Ishikawa (cell line): ENCODE measurements at regions not wholly inside any gene's neighbourhood (a gene's known extent, or its start where the extent isn't known, plus 50 kb on each side); places are given as distances from the start of the nearest gene placed in this dataset.

ENCODE experiments used
- CEBPB ChIP-seq: IDR thresholded peaks from 2 replicates; pipeline ENCODE4 v1.6.1; 2012
- CREB1 ChIP-seq: IDR thresholded peaks from 2 replicates; pipeline ENCODE4 v1.6.1; 2012; ENCODE audit warnings: low read depth
- EGR1 ChIP-seq: IDR thresholded peaks from 2 replicates; pipeline ENCODE4 v1.6.1; 2012
- EP300 ChIP-seq: IDR thresholded peaks from 2 replicates; pipeline ENCODE4 v1.6.1; 2012; ENCODE audit warnings: borderline replicate concordance
- FOXM1 ChIP-seq: IDR thresholded peaks from 2 replicates; pipeline ENCODE4 v1.6.1; 2012; ENCODE audit warnings: low read depth, borderline replicate concordance
- NFIC ChIP-seq: IDR thresholded peaks from 2 replicates; pipeline ENCODE4 v1.6.1; 2012
- RAD21 ChIP-seq: IDR thresholded peaks from 2 replicates; pipeline ENCODE4 v1.6.1; 2012; ENCODE audit warnings: low read depth
- TAF1 ChIP-seq: IDR thresholded peaks from 2 replicates; pipeline ENCODE4 v1.6.1; 2012; ENCODE audit warnings: low read depth, mild to moderate bottlenecking
- TCF12 ChIP-seq: IDR thresholded peaks from 2 replicates; pipeline ENCODE4 v1.6.1; 2012; ENCODE audit warnings: low read depth
- TEAD4 ChIP-seq: IDR thresholded peaks from 2 replicates; pipeline ENCODE4 v1.6.1; 2012
- YY1 ChIP-seq: IDR thresholded peaks from 2 replicates; pipeline ENCODE4 v1.6.1; 2012; ENCODE audit warnings: low read depth
- ZBTB7A ChIP-seq: IDR thresholded peaks from 2 replicates; pipeline ENCODE4 v1.6.1; 2012; ENCODE audit warnings: low read depth
- TF ChIP-seq, protein P1 (sequence below): IDR thresholded peaks from 2 replicates; pipeline ENCODE4 v1.6.1; 2012; ENCODE audit warnings: low read depth, mild to moderate bottlenecking
- TF ChIP-seq, protein P2 (sequence below): IDR thresholded peaks from 2 replicates; pipeline ENCODE4 v1.6.1; 2012
- TF ChIP-seq, protein P3 (sequence below): IDR thresholded peaks from 2 replicates; pipeline ENCODE4 v1.6.1; 2012

DNA sequence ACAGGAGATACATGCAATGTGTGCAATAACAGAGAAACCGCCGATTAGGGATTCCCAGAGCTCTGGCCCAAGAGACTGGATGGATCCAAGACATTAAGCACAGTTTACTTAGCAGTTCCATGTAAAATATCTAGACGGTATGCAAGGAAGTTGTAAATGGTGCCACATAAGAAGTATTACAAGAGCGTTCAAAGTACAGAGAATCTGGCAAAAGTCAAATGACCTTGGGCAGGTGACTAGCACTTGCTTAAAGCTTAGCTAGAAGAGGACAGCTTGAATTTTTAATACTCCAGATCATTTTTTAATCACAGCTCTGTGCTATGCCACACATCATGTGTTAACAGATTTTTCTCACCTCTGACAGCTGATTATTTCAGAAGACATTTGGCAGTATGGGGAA lies 72.3 kb upstream of the TNPO1 start:
- no peak for TF ChIP-seq FOXM1
- TF ChIP-seq RAD21: no peak
- TF ChIP-seq CREB1: no peak
- TF ChIP-seq TCF12: no peak
- no peak for TF ChIP-seq TAF1
- TF ChIP-seq EGR1: no peak
- TF ChIP-seq, protein P1, sequence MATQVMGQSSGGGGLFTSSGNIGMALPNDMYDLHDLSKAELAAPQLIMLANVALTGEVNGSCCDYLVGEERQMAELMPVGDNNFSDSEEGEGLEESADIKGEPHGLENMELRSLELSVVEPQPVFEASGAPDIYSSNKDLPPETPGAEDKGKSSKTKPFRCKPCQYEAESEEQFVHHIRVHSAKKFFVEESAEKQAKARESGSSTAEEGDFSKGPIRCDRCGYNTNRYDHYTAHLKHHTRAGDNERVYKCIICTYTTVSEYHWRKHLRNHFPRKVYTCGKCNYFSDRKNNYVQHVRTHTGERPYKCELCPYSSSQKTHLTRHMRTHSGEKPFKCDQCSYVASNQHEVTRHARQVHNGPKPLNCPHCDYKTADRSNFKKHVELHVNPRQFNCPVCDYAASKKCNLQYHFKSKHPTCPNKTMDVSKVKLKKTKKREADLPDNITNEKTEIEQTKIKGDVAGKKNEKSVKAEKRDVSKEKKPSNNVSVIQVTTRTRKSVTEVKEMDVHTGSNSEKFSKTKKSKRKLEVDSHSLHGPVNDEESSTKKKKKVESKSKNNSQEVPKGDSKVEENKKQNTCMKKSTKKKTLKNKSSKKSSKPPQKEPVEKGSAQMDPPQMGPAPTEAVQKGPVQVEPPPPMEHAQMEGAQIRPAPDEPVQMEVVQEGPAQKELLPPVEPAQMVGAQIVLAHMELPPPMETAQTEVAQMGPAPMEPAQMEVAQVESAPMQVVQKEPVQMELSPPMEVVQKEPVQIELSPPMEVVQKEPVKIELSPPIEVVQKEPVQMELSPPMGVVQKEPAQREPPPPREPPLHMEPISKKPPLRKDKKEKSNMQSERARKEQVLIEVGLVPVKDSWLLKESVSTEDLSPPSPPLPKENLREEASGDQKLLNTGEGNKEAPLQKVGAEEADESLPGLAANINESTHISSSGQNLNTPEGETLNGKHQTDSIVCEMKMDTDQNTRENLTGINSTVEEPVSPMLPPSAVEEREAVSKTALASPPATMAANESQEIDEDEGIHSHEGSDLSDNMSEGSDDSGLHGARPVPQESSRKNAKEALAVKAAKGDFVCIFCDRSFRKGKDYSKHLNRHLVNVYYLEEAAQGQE: no peak
- TF ChIP-seq, protein P2, sequence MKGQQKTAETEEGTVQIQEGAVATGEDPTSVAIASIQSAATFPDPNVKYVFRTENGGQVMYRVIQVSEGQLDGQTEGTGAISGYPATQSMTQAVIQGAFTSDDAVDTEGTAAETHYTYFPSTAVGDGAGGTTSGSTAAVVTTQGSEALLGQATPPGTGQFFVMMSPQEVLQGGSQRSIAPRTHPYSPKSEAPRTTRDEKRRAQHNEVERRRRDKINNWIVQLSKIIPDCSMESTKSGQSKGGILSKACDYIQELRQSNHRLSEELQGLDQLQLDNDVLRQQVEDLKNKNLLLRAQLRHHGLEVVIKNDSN: no peak
- no peak for TF ChIP-seq CEBPB
- no peak for TF ChIP-seq EP300
- no peak for TF ChIP-seq NFIC

DNA sequence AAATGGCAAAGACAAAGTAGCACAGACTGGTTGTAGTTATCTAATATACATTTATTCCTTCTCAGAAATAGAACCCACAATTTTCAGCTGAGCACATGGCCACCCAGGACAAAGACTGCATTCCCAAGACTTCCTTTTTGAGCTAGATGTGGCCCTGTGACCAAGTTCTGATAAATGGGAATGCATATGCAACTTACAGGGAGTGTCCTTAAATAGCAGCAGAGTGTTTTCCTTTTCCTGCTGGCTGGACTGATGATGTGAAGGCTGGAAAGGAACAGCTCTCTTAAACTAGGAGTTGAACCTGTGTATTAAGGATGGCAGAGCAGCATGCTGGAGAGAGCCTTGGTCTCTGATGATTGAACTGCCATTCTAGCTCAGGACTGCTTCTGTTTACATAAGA lies 74.7 kb upstream of the TNPO1 start:
- TF ChIP-seq RAD21 (no peak), CREB1 (no peak), TAF1 (no peak), EGR1 (no peak), TEAD4 (no peak), EP300 (no peak), NFIC (no peak), CEBPB (no peak), FOXM1 (no peak), YY1 (no peak), ZBTB7A (no peak), TCF12 (no peak)
- TF ChIP-seq, protein P3, sequence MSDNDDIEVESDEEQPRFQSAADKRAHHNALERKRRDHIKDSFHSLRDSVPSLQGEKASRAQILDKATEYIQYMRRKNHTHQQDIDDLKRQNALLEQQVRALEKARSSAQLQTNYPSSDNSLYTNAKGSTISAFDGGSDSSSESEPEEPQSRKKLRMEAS: no peak
- TF ChIP-seq, protein P1: no peak
- TF ChIP-seq, protein P2: no peak

DNA sequence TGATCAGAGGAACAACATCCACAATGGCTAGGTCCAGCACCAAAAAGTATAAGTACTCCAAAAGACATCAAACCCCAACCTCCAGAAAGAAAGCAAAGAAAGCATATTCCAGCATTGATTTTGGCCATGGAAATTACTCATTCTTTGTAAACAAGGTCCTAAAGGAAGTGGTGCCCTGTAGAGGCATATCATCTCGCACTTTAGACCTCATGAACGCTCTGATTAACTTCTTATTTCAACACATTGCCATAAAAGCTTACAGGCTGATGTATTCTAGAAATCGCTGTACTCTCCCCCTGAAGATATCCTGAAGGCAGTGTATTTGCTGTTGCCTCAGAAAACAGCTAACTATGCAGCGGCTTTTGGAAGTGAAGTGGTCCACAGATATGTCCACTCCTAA lies 82.7 kb upstream of the TNPO1 start:
- TF ChIP-seq CREB1 (no peak), YY1 (no peak), RAD21 (no peak), ZBTB7A (no peak), TCF12 (no peak)
- TF ChIP-seq, protein P3: no peak
- TF ChIP-seq, protein P1: no peak
- TF ChIP-seq, protein P2: no peak

DNA sequence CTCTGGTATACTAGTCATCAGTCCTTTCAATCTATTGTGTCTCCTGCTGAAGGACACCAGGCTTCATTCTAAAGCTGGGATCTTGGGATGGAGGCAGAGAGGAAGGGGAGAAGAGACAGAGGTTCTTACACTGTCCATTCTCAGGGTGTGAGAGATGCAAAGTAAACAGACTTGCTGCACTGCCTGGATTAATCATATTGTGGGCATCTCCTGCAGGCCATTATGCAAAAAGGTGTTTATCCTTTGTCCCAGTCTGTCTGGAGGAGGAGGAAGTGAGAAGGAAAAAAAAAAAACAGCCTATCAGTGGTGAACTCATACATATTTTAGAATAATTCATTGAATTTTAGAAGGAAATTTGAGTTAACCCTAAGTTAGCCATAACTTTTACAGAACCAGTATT lies 92.9 kb upstream of the TNPO1 start:
- TF ChIP-seq TEAD4: no peak
- TF ChIP-seq, protein P1: no peak
- TF ChIP-seq YY1: no peak
- TF ChIP-seq, protein P2: no peak
- TF ChIP-seq, protein P3: no peak
- TF ChIP-seq EP300: no peak
- TF ChIP-seq TCF12: no peak
- no peak for TF ChIP-seq TAF1
- no peak for TF ChIP-seq ZBTB7A
- no peak for TF ChIP-seq FOXM1
- TF ChIP-seq RAD21: no peak
- no peak for TF ChIP-seq EGR1
- TF ChIP-seq CREB1: no peak
- TF ChIP-seq NFIC: no peak
- no peak for TF ChIP-seq CEBPB
